HG03565 (cell line): ENCODE measurements at regions not wholly inside any gene's neighbourhood (a gene's known extent, or its start where the extent isn't known, plus 50 kb on each side); places are given as distances from the start of the nearest gene placed in this dataset.

Source experiments
- ATAC-seq: cut with Tn5 transposase; IDR thresholded peaks from one replicate; pipeline ENCODE4 v1.9.1; 2021; ENCODE audit warnings: mild to moderate bottlenecking, moderate library complexity; ENCODE audit not compliant: unreplicated experiment

- ATAC-seq: no peak
Observed at GRCh38 chr4:148495463-148495862, 53.2 kb upstream of the NR3C2 start.
